GM12878 (cell line): ENCODE measurements at regions not wholly inside any gene's neighbourhood (a gene's known extent, or its start where the extent isn't known, plus 50 kb on each side); places are given as distances from the start of the nearest gene placed in this dataset.

Experiments used
- BMI1 ChIP-seq: fragments of 450-650 bp; IDR thresholded peaks from 2 replicates; pipeline ENCODE4 v1.6.1; 2016; ENCODE audit warnings: mild to moderate bottlenecking, moderate library complexity, borderline replicate concordance
- CHD2 ChIP-seq: IDR thresholded peaks from 2 replicates; pipeline ENCODE4 v1.6.1; 2011; ENCODE audit warnings: low read depth, low read length, improper control_type of control experiment, borderline replicate concordance
- CREM ChIP-seq: IDR thresholded peaks from 2 replicates; pipeline ENCODE4 v1.6.1; 2014; ENCODE audit warnings: antibody characterized with exemption, low read depth
- POLR2A ChIP-seq: IDR thresholded peaks from 2 replicates; pipeline ENCODE4 v1.6.1; 2011; ENCODE audit warnings: low read depth, mild to moderate bottlenecking, low read length
- TARDBP ChIP-seq: IDR thresholded peaks from 2 replicates; pipeline ENCODE4 v1.6.1; 2016; ENCODE audit warnings: borderline replicate concordance
- ZNF217 ChIP-seq: fragments of 450-650 bp; IDR thresholded peaks from 2 replicates; pipeline ENCODE4 v1.6.1; 2017; ENCODE audit warnings: antibody characterized with exemption, mild to moderate bottlenecking
- TF ChIP-seq, protein P1 (sequence below), 3 experiments: IDR thresholded peaks in 2 of 3; conservative IDR thresholded peaks in 1 of 3; 2 replicates each; pipeline ENCODE4 v1.5.1; 2011; ENCODE audit warnings: low read depth in 3 of 3, low read length in 3 of 3, mild to moderate bottlenecking in 3 of 3, control low read depth in 2 of 3, moderate library complexity in 2 of 3, inconsistent platforms in 1 of 3, mixed read lengths in 1 of 3; ENCODE audit not compliant: control insufficient read depth in 2 of 3, insufficient read depth in 1 of 3; ENCODE audit errors: extremely low read depth in 1 of 3

DNA sequence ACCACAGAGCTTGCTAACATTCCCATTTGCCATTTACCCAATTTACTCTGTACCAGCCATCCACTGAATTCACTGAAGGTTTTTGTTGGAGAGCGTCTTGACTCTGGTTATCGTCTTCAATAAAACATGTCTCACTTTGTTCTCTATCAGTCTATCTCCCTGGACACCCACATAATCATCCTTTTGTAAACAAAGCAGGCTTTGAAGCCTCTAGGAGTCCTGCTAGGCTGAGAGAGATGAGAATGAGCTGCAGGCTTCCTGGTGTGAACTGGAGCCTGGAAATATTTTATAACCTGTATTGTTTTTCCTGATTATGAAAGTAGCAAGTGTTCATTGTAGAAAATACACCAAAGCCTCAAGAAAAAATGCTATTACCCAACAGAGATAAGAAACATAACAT lies 140.6 kb upstream of the ZNF366 start:
- no peak for TF ChIP-seq ZNF217
- no peak for TF ChIP-seq CREM
- TF ChIP-seq BMI1: no peak
- TF ChIP-seq TARDBP: no peak
- no peak for TF ChIP-seq CHD2
- TF ChIP-seq, protein P1, sequence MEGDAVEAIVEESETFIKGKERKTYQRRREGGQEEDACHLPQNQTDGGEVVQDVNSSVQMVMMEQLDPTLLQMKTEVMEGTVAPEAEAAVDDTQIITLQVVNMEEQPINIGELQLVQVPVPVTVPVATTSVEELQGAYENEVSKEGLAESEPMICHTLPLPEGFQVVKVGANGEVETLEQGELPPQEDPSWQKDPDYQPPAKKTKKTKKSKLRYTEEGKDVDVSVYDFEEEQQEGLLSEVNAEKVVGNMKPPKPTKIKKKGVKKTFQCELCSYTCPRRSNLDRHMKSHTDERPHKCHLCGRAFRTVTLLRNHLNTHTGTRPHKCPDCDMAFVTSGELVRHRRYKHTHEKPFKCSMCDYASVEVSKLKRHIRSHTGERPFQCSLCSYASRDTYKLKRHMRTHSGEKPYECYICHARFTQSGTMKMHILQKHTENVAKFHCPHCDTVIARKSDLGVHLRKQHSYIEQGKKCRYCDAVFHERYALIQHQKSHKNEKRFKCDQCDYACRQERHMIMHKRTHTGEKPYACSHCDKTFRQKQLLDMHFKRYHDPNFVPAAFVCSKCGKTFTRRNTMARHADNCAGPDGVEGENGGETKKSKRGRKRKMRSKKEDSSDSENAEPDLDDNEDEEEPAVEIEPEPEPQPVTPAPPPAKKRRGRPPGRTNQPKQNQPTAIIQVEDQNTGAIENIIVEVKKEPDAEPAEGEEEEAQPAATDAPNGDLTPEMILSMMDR (IDR thresholded peaks at IDR 0.05 in 2 of 3, conservative IDR thresholded peaks at IDR 0.05 in 1 of 3; ENCODE audit: control insufficient read depth in 2 of 3, extremely low read depth in 1 of 3, insufficient read depth in 1 of 3, low read depth in 3 of 3, low read length in 3 of 3): no peak
- no peak for TF ChIP-seq POLR2A
